GM21786 (cell line): ENCODE measurements at regions not wholly inside any gene's neighbourhood (a gene's known extent, or its start where the extent isn't known, plus 50 kb on each side); places are given as distances from the start of the nearest gene placed in this dataset.
"Not testable (repeated sequence)": the region's sequence is repeated elsewhere in the genome, so short reads cannot be mapped to it uniquely, and the experiment has no call there.

Experiments used
- ATAC-seq: cut with Tn5 transposase; IDR thresholded peaks from one replicate; pipeline ENCODE4 v1.9.1; 2021; ENCODE audit not compliant: unreplicated experiment

GRCh38 chr10:8375137-8375536, 320.6 kb downstream of the GATA3 start:
- no peak for ATAC-seq

GRCh38 chr10:8378198-8378983, 323.9 kb downstream of the GATA3 start:
- no peak for ATAC-seq

- ATAC-seq: no peak
These were observed 325.7 kb downstream of the GATA3 start for GRCh38 chr10:8379906-8380832.

- ATAC-seq: no peak
These were observed 326.5 kb downstream of the GATA3 start for GRCh38 chr10:8380833-8381496.

GRCh38 chr10:8386781-8387180, 332.3 kb downstream of the GATA3 start:
- no peak for ATAC-seq

GRCh38 chr10:8389630-8390029, 335.1 kb downstream of the GATA3 start:
- no peak for ATAC-seq

- ATAC-seq: no peak
These were observed 337.7 kb downstream of the GATA3 start for GRCh38 chr10:8392216-8392615.

GRCh38 chr10:8393531-8393930, 339.0 kb downstream of the GATA3 start:
- ATAC-seq: no peak

- no peak for ATAC-seq
These were observed 342.2 kb downstream of the GATA3 start for GRCh38 chr10:8396675-8397074.

GRCh38 chr10:8398771-8399170, 344.3 kb downstream of the GATA3 start:
- ATAC-seq: no peak

- no peak for ATAC-seq
These were observed 345.7 kb downstream of the GATA3 start for GRCh38 chr10:8400151-8400550.

- no peak for ATAC-seq
These were observed 346.4 kb downstream of the GATA3 start for GRCh38 chr10:8400892-8401291.

- no peak for ATAC-seq
These were observed 347.0 kb downstream of the GATA3 start for GRCh38 chr10:8401531-8401930.

- no peak for ATAC-seq
These were observed 348.1 kb downstream of the GATA3 start for GRCh38 chr10:8402576-8402975.

- ATAC-seq: no peak
These were observed 349.4 kb downstream of the GATA3 start for GRCh38 chr10:8403711-8404371.

- peak; percentile 62 for ATAC-seq
These were observed 350.2 kb downstream of the GATA3 start for GRCh38 chr10:8404721-8405120.

- ATAC-seq: no peak
These were observed 351.1 kb downstream of the GATA3 start for GRCh38 chr10:8405596-8405995.

- no peak for ATAC-seq
These were observed 353.1 kb downstream of the GATA3 start for GRCh38 chr10:8407501-8408021.

GRCh38 chr10:8410506-8410905, 356.0 kb downstream of the GATA3 start:
- ATAC-seq: no peak

GRCh38 chr10:8412541-8412940, 358.1 kb downstream of the GATA3 start:
- ATAC-seq: no peak

- ATAC-seq: not testable (repeated sequence)
These were observed 360.5 kb downstream of the GATA3 start for GRCh38 chr10:8415029-8415428.
